ENCODE measurements at regions not wholly inside any gene's neighbourhood (a gene's known extent, or its start where the extent isn't known, plus 50 kb on each side); places are given as distances from the start of the nearest gene placed in this dataset.

GRCh38 chr14:82886670-82887069 lies 1353.0 kb upstream of the SEL1L start:
- no peak for TF ChIP-seq CTCF (IDR thresholded peaks at IDR 0.05; ENCODE audit: insufficient read depth, low read depth, low read length, missing control alignments)
- H3K4me3 ChIP-seq (ENCODE audit: low read length), result no peak overlapping the region
- no peak for DNase-seq (ENCODE audit: low read depth)

- DNase-seq (ENCODE audit: low read depth), result no peak
- TF ChIP-seq CTCF (IDR thresholded peaks at IDR 0.05; ENCODE audit: insufficient read depth, low read depth, low read length, missing control alignments), result no peak
Observed at GRCh38 chr14:82889701-82890100, 1356.0 kb upstream of the SEL1L start.

GRCh38 chr14:82896476-82896875 lies 1362.8 kb upstream of the SEL1L start:
- no peak overlapping the region for H3K4me3 ChIP-seq (ENCODE audit: low read length)
- TF ChIP-seq CTCF (IDR thresholded peaks at IDR 0.05; ENCODE audit: insufficient read depth, low read depth, low read length, missing control alignments), result no peak
- no peak for DNase-seq (ENCODE audit: low read depth)

More at GRCh38 chr14:82889701-82890100, 1356.0 kb upstream of the SEL1L start:
- H3K4me3 ChIP-seq (ENCODE audit: low read length), result no peak overlapping the region

GRCh38 chr14:82897469-82898308 lies 1364.0 kb upstream of the SEL1L start:
- H3K4me3 ChIP-seq (ENCODE audit: low read length), result no peak overlapping the region
- TF ChIP-seq CTCF (IDR thresholded peaks at IDR 0.05; ENCODE audit: insufficient read depth, low read depth, low read length, missing control alignments), result no peak
- no peak for DNase-seq (ENCODE audit: low read depth)

- no peak for TF ChIP-seq CTCF (IDR thresholded peaks at IDR 0.05; ENCODE audit: insufficient read depth, low read depth, low read length, missing control alignments)
- DNase-seq (ENCODE audit: low read depth), result no peak
- H3K4me3 ChIP-seq (ENCODE audit: low read length), result no peak overlapping the region
Observed at GRCh38 chr14:82905762-82906161, 1372.1 kb upstream of the SEL1L start.

- DNase-seq (ENCODE audit: low read depth), result no peak
- H3K4me3 ChIP-seq (ENCODE audit: low read length), result no peak overlapping the region
- no peak for TF ChIP-seq CTCF (IDR thresholded peaks at IDR 0.05; ENCODE audit: insufficient read depth, low read depth, low read length, missing control alignments)
Observed at GRCh38 chr14:82911930-82912329, 1378.3 kb upstream of the SEL1L start.

- no peak overlapping the region for H3K4me3 ChIP-seq (ENCODE audit: low read length)
- DNase-seq (ENCODE audit: low read depth), result no peak
- no peak for TF ChIP-seq CTCF (IDR thresholded peaks at IDR 0.05; ENCODE audit: insufficient read depth, low read depth, low read length, missing control alignments)
Observed at GRCh38 chr14:82913396-82913795, 1379.7 kb upstream of the SEL1L start.
